ENCODE measurements at regions not wholly inside any gene's neighbourhood (a gene's known extent, or its start where the extent isn't known, plus 50 kb on each side); places are given as distances from the start of the nearest gene placed in this dataset.

DNA sequence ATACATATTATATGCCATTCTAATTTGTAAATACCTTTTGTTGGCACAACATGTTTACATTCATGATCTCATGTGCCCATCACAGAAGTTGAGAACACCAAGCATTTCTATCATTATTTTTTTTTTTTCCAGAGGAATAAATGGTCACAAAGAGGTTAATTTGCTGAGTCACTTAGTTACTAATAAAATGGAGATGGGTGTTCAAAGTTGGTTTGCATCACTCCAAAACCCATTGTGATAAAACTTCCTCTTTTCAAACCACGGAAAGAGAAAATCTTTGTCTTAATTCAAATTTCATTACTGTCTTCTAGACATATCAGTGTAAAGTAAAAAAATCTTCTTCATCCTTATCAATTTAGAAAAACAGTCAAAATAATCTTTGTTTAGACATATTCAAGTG lies 636.8 kb upstream of the CCDC179 start:
- DNase-seq = no peak
- no peak overlapping the region for H3K27ac ChIP-seq
- no peak overlapping the region for H3K4me3 ChIP-seq
- no peaks in the 10 kb centered on the region for H3K9me3 ChIP-seq
- TF ChIP-seq POLR2A (IDR thresholded peaks at IDR 0.05) (no peak), CTCF (IDR thresholded peaks at IDR 0.05 in 4 of 5, conservative IDR thresholded peaks at IDR 0.05 in 1 of 5) (no peak)
- H3K27me3 ChIP-seq = no peaks in the 10 kb centered on the region
- no peaks in the 10 kb centered on the region for H3K4me1 ChIP-seq
- no peak for ATAC-seq
- H3K36me3 ChIP-seq = no peaks in the 10 kb centered on the region
- intact Hi-C loops (cut with DNase I; ENCODE audit: low total_unique reads) = no loop called here
- in situ Hi-C loops (cut with MboI; ENCODE audit: low sequenced_read_pairs in 4 of 4) = no loop called here

- H3K36me3 ChIP-seq = no peaks in the 10 kb centered on the region
- no peak for DNase-seq
- H3K27ac ChIP-seq = no peak overlapping the region
- in situ Hi-C loops (cut with MboI; ENCODE audit: low sequenced_read_pairs in 4 of 4) = no loop called here
- ATAC-seq = no peak
- no peaks in the 10 kb centered on the region for H3K27me3 ChIP-seq
- intact Hi-C loops (cut with DNase I; ENCODE audit: low total_unique reads) = no loop called here
- no peak overlapping the region for H3K4me3 ChIP-seq
- no peaks in the 10 kb centered on the region for H3K9me3 ChIP-seq
- no peak for TF ChIP-seq CTCF (IDR thresholded peaks at IDR 0.05 in 4 of 5, conservative IDR thresholded peaks at IDR 0.05 in 1 of 5)
- TF ChIP-seq POLR2A (IDR thresholded peaks at IDR 0.05) = no peak
- no peaks in the 10 kb centered on the region for H3K4me1 ChIP-seq
These were observed 642.1 kb upstream of the CCDC179 start for GRCh38 chr11:23502389-23502788.

- in situ Hi-C loops (cut with MboI; ENCODE audit: low sequenced_read_pairs in 4 of 4) = no loop called here
- no peaks in the 10 kb centered on the region for H3K36me3 ChIP-seq
- no peaks in the 10 kb centered on the region for H3K9me3 ChIP-seq
- TF ChIP-seq CTCF (IDR thresholded peaks at IDR 0.05 in 4 of 5, conservative IDR thresholded peaks at IDR 0.05 in 1 of 5) = no peak
- no peak for TF ChIP-seq POLR2A (IDR thresholded peaks at IDR 0.05)
- DNase-seq (no peak), ATAC-seq (no peak)
- no peaks in the 10 kb centered on the region for H3K4me1 ChIP-seq
- no peak overlapping the region for H3K27ac ChIP-seq
- intact Hi-C loops (cut with DNase I; ENCODE audit: low total_unique reads) = no loop called here
- no peaks in the 10 kb centered on the region for H3K27me3 ChIP-seq
- H3K4me3 ChIP-seq = no peak overlapping the region
These were observed 642.6 kb upstream of the CCDC179 start for GRCh38 chr11:23502826-23503225.

DNA sequence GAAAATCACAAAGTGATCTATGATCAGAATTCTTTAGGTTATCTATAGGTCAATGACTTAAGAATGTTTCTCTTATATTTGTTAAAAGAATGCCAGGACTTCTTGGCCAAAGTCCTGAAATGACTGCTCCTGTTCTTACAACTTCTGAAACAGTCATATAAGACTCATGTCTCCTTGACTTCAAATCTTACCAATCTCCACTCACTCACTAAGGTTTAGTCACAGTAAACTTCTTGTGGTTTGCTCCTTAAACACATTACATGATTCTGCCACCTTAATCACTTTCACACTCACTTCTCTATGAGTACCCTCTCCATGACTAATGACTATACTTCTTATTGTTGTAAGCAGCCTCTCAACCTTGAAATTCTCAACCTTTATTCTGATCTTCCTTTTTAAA lies 648.7 kb upstream of the CCDC179 start:
- no peaks in the 10 kb centered on the region for H3K36me3 ChIP-seq
- no peaks in the 10 kb centered on the region for H3K4me1 ChIP-seq
- TF ChIP-seq POLR2A (IDR thresholded peaks at IDR 0.05) (no peak), CTCF (IDR thresholded peaks at IDR 0.05 in 4 of 5, conservative IDR thresholded peaks at IDR 0.05 in 1 of 5) (no peak)
- intact Hi-C loops (cut with DNase I; ENCODE audit: low total_unique reads) (no loop called here), in situ Hi-C loops (cut with MboI; ENCODE audit: low sequenced_read_pairs in 4 of 4) (no loop called here)
- ATAC-seq (no peak), DNase-seq (no peak)
- H3K9me3 ChIP-seq = no peaks in the 10 kb centered on the region
- no peak overlapping the region for H3K4me3 ChIP-seq
- H3K27ac ChIP-seq = no peak overlapping the region
- no peaks in the 10 kb centered on the region for H3K27me3 ChIP-seq

DNA sequence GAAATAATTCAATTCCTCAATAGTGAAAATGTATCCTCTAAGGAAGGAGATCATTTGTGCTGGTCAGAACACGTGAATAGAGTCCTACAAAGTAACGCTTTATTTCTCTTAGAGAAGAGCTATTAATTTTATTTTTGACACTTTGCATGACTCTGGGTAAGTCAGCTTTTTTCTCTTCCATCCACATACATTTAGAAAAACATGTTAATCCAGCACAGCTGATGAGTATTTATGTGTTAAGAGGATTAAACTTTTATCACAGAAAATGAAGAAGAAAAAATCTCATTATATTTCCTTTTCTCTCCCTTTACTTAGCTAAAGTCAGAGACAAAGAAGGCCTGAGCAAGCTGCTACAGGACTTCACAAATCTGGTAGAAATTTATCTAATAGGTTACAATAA lies 649.5 kb upstream of the CCDC179 start:
- in situ Hi-C loops (cut with MboI; ENCODE audit: low sequenced_read_pairs in 4 of 4) (no loop called here), intact Hi-C loops (cut with DNase I; ENCODE audit: low total_unique reads) (no loop called here)
- DNase-seq (no peak), ATAC-seq (no peak)
- no peak overlapping the region for H3K4me3 ChIP-seq
- no peaks in the 10 kb centered on the region for H3K4me1 ChIP-seq
- no peaks in the 10 kb centered on the region for H3K36me3 ChIP-seq
- TF ChIP-seq POLR2A (IDR thresholded peaks at IDR 0.05) (no peak), CTCF (IDR thresholded peaks at IDR 0.05 in 4 of 5, conservative IDR thresholded peaks at IDR 0.05 in 1 of 5) (no peak)
- no peaks in the 10 kb centered on the region for H3K27me3 ChIP-seq
- H3K9me3 ChIP-seq = no peaks in the 10 kb centered on the region
- H3K27ac ChIP-seq = no peak overlapping the region
